CD4-positive, CD25-positive, alpha-beta regulatory T cell (primary cell): ENCODE measurements at regions not wholly inside any gene's neighbourhood (a gene's known extent, or its start where the extent isn't known, plus 50 kb on each side); places are given as distances from the start of the nearest gene placed in this dataset.
A peak's percentile ranks its signal among the peaks of the same experiment; 100 is the strongest.

Experiments used
- ATAC-seq, 2 donors: fragments of 150-1000 bp; cut with Tn5 transposase; one replicate each; pipeline ENCODE4 v1.10.0; 2021; ENCODE audit warnings: low read depth in 2 of 2, moderate number of reproducible peaks in 2 of 2, moderate library complexity in 1 of 2
- DNase-seq, 3 donors: peaks; one replicate each; pipeline versions ENCODE4 v3.0.0 to v3.0.0-alpha.2; 2012 to 2022; ENCODE audit warnings: mixed read lengths in 1 of 3
- H3K27ac ChIP-seq: one replicate; pipeline ENCODE4 v1.7.0; 2013; ENCODE audit warnings: mild to moderate bottlenecking, low read length; ENCODE audit not compliant: insufficient read depth, poor library complexity, severe bottlenecking
- H3K27me3 ChIP-seq: one replicate; pipeline ENCODE4 v1.7.0; 2013; ENCODE audit warnings: low read length; ENCODE audit not compliant: control insufficient read depth, insufficient read depth
- H3K36me3 ChIP-seq: one replicate; pipeline ENCODE4 v1.7.0; 2013; ENCODE audit warnings: mild to moderate bottlenecking, low read length, moderate library complexity; ENCODE audit not compliant: control insufficient read depth, insufficient read depth
- H3K4me1 ChIP-seq: 2 replicates; pipeline ENCODE4 v1.7.0; 2013; ENCODE audit warnings: mild to moderate bottlenecking, low read length; ENCODE audit not compliant: insufficient read depth, control insufficient read depth, poor library complexity, severe bottlenecking
- H3K4me3 ChIP-seq: one replicate; pipeline ENCODE4 v1.7.0; 2013; ENCODE audit warnings: low read depth, mild to moderate bottlenecking, low read length, moderate library complexity
- H3K9me3 ChIP-seq, 2 experiments: 1 replicate in 1 of 2; 2 replicates in 1 of 2; pipeline ENCODE4 v1.7.0; 2013; ENCODE audit warnings: low read length in 2 of 2, mild to moderate bottlenecking in 1 of 2, moderate library complexity in 1 of 2; ENCODE audit not compliant: control insufficient read depth in 2 of 2
- H3K27ac Mint-ChIP-seq, 3 donors: one replicate each; pipeline ENCODE4 v1.8.0; 2020 to 2022; ENCODE audit warnings: mild to moderate bottlenecking in 3 of 3, mixed read lengths in 3 of 3, moderate library complexity in 2 of 3
- H3K27me3 Mint-ChIP-seq: one replicate; pipeline ENCODE4 v1.8.0; 2022; ENCODE audit warnings: mild to moderate bottlenecking, mixed read lengths
- H3K36me3 Mint-ChIP-seq: one replicate; pipeline ENCODE4 v1.8.0; 2020; ENCODE audit warnings: mixed read lengths
- H3K4me1 Mint-ChIP-seq, 4 donors: one replicate each; pipeline ENCODE4 v1.8.0; 2020 to 2022; ENCODE audit warnings: mixed read lengths in 4 of 4, mild to moderate bottlenecking in 1 of 4
- H3K4me3 Mint-ChIP-seq, 4 donors: one replicate each; pipeline ENCODE4 v1.8.0; 2020 to 2022; ENCODE audit warnings: mild to moderate bottlenecking in 4 of 4, mixed read lengths in 4 of 4, moderate library complexity in 3 of 4
- H3K9me3 Mint-ChIP-seq, 7 donors: one replicate each; pipeline ENCODE4 v1.8.0; 2020 to 2022; ENCODE audit warnings: mixed read lengths in 7 of 7, mild to moderate bottlenecking in 3 of 7, moderate library complexity in 2 of 7

GRCh38 chr19:5257155-5258045 is 83.2 kb downstream of the PTPRS start:
- Histone ChIP-seq H3K27me3 (no peaks in the 10 kb centered on the region), H3K4me3 (no peak overlapping the region), H3K36me3 (no peaks in the 10 kb centered on the region), H3K27ac (no peak overlapping the region), H3K4me1 (no peaks in the 10 kb centered on the region), H3K9me3 (peaks cover 10 to 28% of the 10 kb centered on the region in 2 experiments)
- no peak overlapping the region for H3K4me3 Mint-ChIP-seq
- no peaks in the 10 kb centered on the region for H3K27me3 Mint-ChIP-seq
- DNase-seq (no peak), ATAC-seq (no peak)
- H3K36me3 Mint-ChIP-seq = no peaks in the 10 kb centered on the region
- H3K4me1 Mint-ChIP-seq = no peaks in the 10 kb centered on the region
- no peak overlapping the region for H3K27ac Mint-ChIP-seq
- H3K9me3 Mint-ChIP-seq = peaks cover 0 to 32% (median 7%) of the 10 kb centered on the region in 7 donors

- no peaks in the 10 kb centered on the region for H3K4me1 ChIP-seq
- H3K9me3 ChIP-seq = peaks cover 10 to 28% of the 10 kb centered on the region in 2 experiments
- H3K36me3 ChIP-seq = no peaks in the 10 kb centered on the region
- Mint-ChIP-seq H3K4me1 (no peaks in the 10 kb centered on the region), H3K9me3 (peaks cover 0 to 32% (median 7%) of the 10 kb centered on the region in 7 donors), H3K27ac (peak overlapping the region in 1 of 3 donors; percentile 15), H3K27me3 (no peaks in the 10 kb centered on the region), H3K4me3 (no peak overlapping the region), H3K36me3 (no peaks in the 10 kb centered on the region)
- H3K27me3 ChIP-seq = no peaks in the 10 kb centered on the region
- H3K4me3 ChIP-seq = no peak overlapping the region
- ATAC-seq = no peak
- H3K27ac ChIP-seq = no peak overlapping the region
- DNase-seq = no peak
These were observed 84.9 kb downstream of the PTPRS start for GRCh38 chr19:5255602-5256231.

GRCh38 chr19:5254944-5255343 is 85.7 kb downstream of the PTPRS start:
- no peak for ATAC-seq
- Mint-ChIP-seq H3K4me3 (no peak overlapping the region), H3K27ac (no peak overlapping the region), H3K36me3 (no peaks in the 10 kb centered on the region), H3K9me3 (peaks cover 0 to 32% (median 6%) of the 10 kb centered on the region in 7 donors), H3K4me1 (no peaks in the 10 kb centered on the region), H3K27me3 (no peaks in the 10 kb centered on the region)
- Histone ChIP-seq H3K4me1 (no peaks in the 10 kb centered on the region), H3K27ac (no peak overlapping the region), H3K36me3 (no peaks in the 10 kb centered on the region), H3K4me3 (no peak overlapping the region), H3K9me3 (peaks cover 10 to 28% of the 10 kb centered on the region in 2 experiments), H3K27me3 (no peaks in the 10 kb centered on the region)
- DNase-seq = no peak

- DNase-seq = no peak
- Histone ChIP-seq H3K4me3 (no peak overlapping the region), H3K27ac (no peak overlapping the region), H3K4me1 (no peaks in the 10 kb centered on the region), H3K36me3 (no peaks in the 10 kb centered on the region), H3K27me3 (no peaks in the 10 kb centered on the region), H3K9me3 (peaks cover 10 to 28% of the 10 kb centered on the region in 2 experiments)
- Mint-ChIP-seq H3K4me3 (no peak overlapping the region), H3K9me3 (peaks cover 0 to 32% (median 6%) of the 10 kb centered on the region in 7 donors), H3K27ac (no peak overlapping the region), H3K4me1 (no peaks in the 10 kb centered on the region), H3K36me3 (peaks cover 3% of the 10 kb centered on the region), H3K27me3 (no peaks in the 10 kb centered on the region)
- ATAC-seq = no peak
These were observed 86.1 kb downstream of the PTPRS start for GRCh38 chr19:5254543-5254942.

GRCh38 chr19:5253406-5254110 is 87.1 kb downstream of the PTPRS start:
- Histone ChIP-seq H3K27ac (no peak overlapping the region), H3K4me1 (no peaks in the 10 kb centered on the region), H3K27me3 (no peaks in the 10 kb centered on the region), H3K4me3 (no peak overlapping the region), H3K36me3 (no peaks in the 10 kb centered on the region), H3K9me3 (peaks cover 10 to 28% of the 10 kb centered on the region in 2 experiments)
- Mint-ChIP-seq H3K27me3 (no peaks in the 10 kb centered on the region), H3K27ac (no peak overlapping the region), H3K9me3 (peaks cover 0 to 32% (median 6%) of the 10 kb centered on the region in 7 donors), H3K36me3 (peaks cover 3% of the 10 kb centered on the region), H3K4me1 (no peaks in the 10 kb centered on the region), H3K4me3 (no peak overlapping the region)
- no peak for DNase-seq
- no peak for ATAC-seq

- ATAC-seq (no peak), DNase-seq (no peak)
- H3K27me3 ChIP-seq = no peaks in the 10 kb centered on the region
- H3K9me3 ChIP-seq = peaks cover 10 to 22% of the 10 kb centered on the region in 2 experiments
- Mint-ChIP-seq H3K4me3 (no peak overlapping the region), H3K36me3 (peaks cover 3% of the 10 kb centered on the region), H3K27me3 (no peaks in the 10 kb centered on the region), H3K4me1 (peaks cover 0 to 3% (median 0%) of the 10 kb centered on the region in 4 donors), H3K27ac (no peak overlapping the region), H3K9me3 (peaks cover 0 to 27% (median 7%) of the 10 kb centered on the region in 7 donors)
- no peak overlapping the region for H3K27ac ChIP-seq
- no peaks in the 10 kb centered on the region for H3K4me1 ChIP-seq
- H3K36me3 ChIP-seq = no peaks in the 10 kb centered on the region
- H3K4me3 ChIP-seq = no peak overlapping the region
These were observed 89.2 kb downstream of the PTPRS start for GRCh38 chr19:5251096-5252065.

GRCh38 chr19:5250127-5250659 is 90.4 kb downstream of the PTPRS start:
- H3K27me3 Mint-ChIP-seq = no peaks in the 10 kb centered on the region
- H3K27ac Mint-ChIP-seq = no peak overlapping the region
- Histone ChIP-seq H3K4me3 (no peak overlapping the region), H3K36me3 (no peaks in the 10 kb centered on the region), H3K9me3 (peaks cover 6 to 14% of the 10 kb centered on the region in 2 experiments), H3K27me3 (no peaks in the 10 kb centered on the region), H3K4me1 (no peaks in the 10 kb centered on the region), H3K27ac (no peak overlapping the region)
- peaks cover 0 to 19% (median 2%) of the 10 kb centered on the region in 7 donors for H3K9me3 Mint-ChIP-seq
- no peak for DNase-seq
- H3K4me3 Mint-ChIP-seq = no peak overlapping the region
- peaks cover 0 to 3% (median 0%) of the 10 kb centered on the region in 4 donors for H3K4me1 Mint-ChIP-seq
- ATAC-seq = no peak
- H3K36me3 Mint-ChIP-seq = peaks cover 3% of the 10 kb centered on the region
